T-cell (primary cell): ENCODE measurements at regions not wholly inside any gene's neighbourhood (a gene's known extent, or its start where the extent isn't known, plus 50 kb on each side); places are given as distances from the start of the nearest gene placed in this dataset.

Source experiments
- ATAC-seq, 4 experiments: fragments of 200-7000 bp in 3 of 4; fragments of 150-1000 bp in 1 of 4; cut with Tn5 transposase; replicated peaks in 1 of 4; 1 replicate in 3 of 4; 2 replicates in 1 of 4; pipeline ENCODE4 v1.10.0; 2021; ENCODE audit warnings: moderate library complexity in 3 of 4, mild to moderate bottlenecking in 2 of 4, moderate number of reproducible peaks in 1 of 4
- CTCF ChIA-PET, 2 donors: fragments of 300-600 bp; sonication (Branson Sonifier 250); formaldehyde crosslinking; loops; one replicate each; lab custom pipeline; 2022; ENCODE audit warnings: antibody characterized with exemption in 2 of 2; lab: Charles Lee
- POLR2A ChIA-PET, 2 donors: fragments of 300-600 bp; sonication (Branson Sonifier 250); formaldehyde crosslinking; loops; one replicate each; lab custom pipeline; 2022; ENCODE audit warnings: antibody characterized with exemption in 2 of 2; lab: Charles Lee
- DNase-seq, 35 experiments: peaks; one replicate each; pipeline versions ENCODE4 v3.0.0 to v3.0.0-alpha.2; 2013 to 2023
- H3K27ac ChIP-seq: one replicate; pipeline ENCODE4 v1.5.1; 2013; ENCODE audit warnings: low read length
- H3K27me3 ChIP-seq, 2 experiments: replicated peaks in 1 of 2; 1 replicate in 1 of 2; 2 replicates in 1 of 2; pipeline versions ENCODE4 v1.6.1 to v1.7.0; 2013; ENCODE audit warnings: low read length in 1 of 2, mixed read lengths in 1 of 2; ENCODE audit not compliant: control insufficient read depth in 2 of 2, insufficient read depth in 2 of 2; ENCODE audit errors: extremely low read depth in 1 of 2
- H3K36me3 ChIP-seq, 2 donors: 1 replicate in 1 of 2; 2 replicates in 1 of 2; pipeline versions ENCODE4 v1.6.1 to v1.7.0; 2013; ENCODE audit warnings: low read length in 1 of 2; ENCODE audit not compliant: control insufficient read depth in 2 of 2, insufficient read depth in 1 of 2; ENCODE audit errors: extremely low read depth in 1 of 2
- H3K4me1 ChIP-seq, 2 experiments: 1 replicate in 1 of 2; 2 replicates in 1 of 2; pipeline versions ENCODE4 v1.6.1 to v1.7.0; 2013; ENCODE audit warnings: low read length in 2 of 2, mixed read lengths in 1 of 2; ENCODE audit not compliant: insufficient read depth in 2 of 2, control insufficient read depth in 1 of 2; ENCODE audit errors: extremely low read depth in 1 of 2
- H3K4me3 ChIP-seq, 2 donors: 1 replicate in 1 of 2; 2 replicates in 1 of 2; pipeline versions ENCODE4 v1.5.1 to v1.7.0; 2013; ENCODE audit warnings: mild to moderate bottlenecking in 2 of 2, low read length in 1 of 2, moderate library complexity in 1 of 2; ENCODE audit not compliant: control insufficient read depth in 1 of 2; ENCODE audit errors: extremely low read depth in 1 of 2
- H3K9me3 ChIP-seq: 2 replicates; pipeline ENCODE4 v1.7.0; 2013
- H3K27ac Mint-ChIP-seq, 2 donors: one replicate each; pipeline ENCODE4 v1.8.0; 2020 to 2021; ENCODE audit warnings: mild to moderate bottlenecking in 2 of 2, mixed read lengths in 2 of 2
- H3K27me3 Mint-ChIP-seq, 2 donors: one replicate each; pipeline ENCODE4 v1.8.0; 2021 to 2022; ENCODE audit warnings: mixed read lengths in 2 of 2
- H3K36me3 Mint-ChIP-seq: one replicate; pipeline ENCODE4 v1.8.0; 2021; ENCODE audit warnings: mixed read lengths
- H3K4me1 Mint-ChIP-seq, 3 donors: one replicate each; pipeline ENCODE4 v1.8.0; 2020 to 2022; ENCODE audit warnings: mixed read lengths in 3 of 3, mild to moderate bottlenecking in 1 of 3
- H3K4me3 Mint-ChIP-seq, 3 donors: one replicate each; pipeline ENCODE4 v1.8.0; 2020 to 2022; ENCODE audit warnings: mild to moderate bottlenecking in 3 of 3, mixed read lengths in 3 of 3, moderate library complexity in 3 of 3
- H3K9me3 Mint-ChIP-seq, 3 donors: one replicate each; pipeline ENCODE4 v1.8.0; 2020 to 2022; ENCODE audit warnings: mixed read lengths in 3 of 3
- WGBS: methylation state at CpG from one replicate; pipeline ENCODE4 v1.1.5; 2013; ENCODE audit warnings: missing lambda C conversion rate; ENCODE audit not compliant: insufficient coverage; 5-methylcytosine and 5-hydroxymethylcytosine counted together

- no peak overlapping the region for H3K27ac ChIP-seq
- no peaks in the 10 kb centered on the region for H3K36me3 ChIP-seq
- ChIA-PET CTCF (no interaction called here), POLR2A (no interaction called here)
- H3K4me1 Mint-ChIP-seq: no peaks in the 10 kb centered on the region
- H3K36me3 Mint-ChIP-seq: no peaks in the 10 kb centered on the region
- H3K9me3 ChIP-seq: no peaks in the 10 kb centered on the region
- no peak for DNase-seq
- no peak overlapping the region for H3K27ac Mint-ChIP-seq
- H3K9me3 Mint-ChIP-seq: peaks cover 4 to 25% (median 17%) of the 10 kb centered on the region in 3 donors
- no peak overlapping the region for H3K4me3 Mint-ChIP-seq
- peaks cover 0 to 5% of the 10 kb centered on the region in 2 experiments for H3K27me3 ChIP-seq
- no peak overlapping the region for H3K4me3 ChIP-seq
- 100% methylated on average over 2 of the region's 3 CpGs for whole genome bisulfite sequencing
- H3K4me1 ChIP-seq: no peaks in the 10 kb centered on the region
- no peak for ATAC-seq
- H3K27me3 Mint-ChIP-seq: peaks cover 9 to 20% of the 10 kb centered on the region in 2 donors
Observed at GRCh38 chr19:31528261-31528660, 179.0 kb upstream of the TSHZ3 start.

- no peaks in the 10 kb centered on the region for H3K9me3 ChIP-seq
- Mint-ChIP-seq H3K4me1 (no peaks in the 10 kb centered on the region), H3K27ac (no peak overlapping the region), H3K4me3 (no peak overlapping the region), H3K27me3 (peaks cover 9 to 20% of the 10 kb centered on the region in 2 donors), H3K9me3 (peaks cover 4 to 25% (median 17%) of the 10 kb centered on the region in 3 donors), H3K36me3 (no peaks in the 10 kb centered on the region)
- no peaks in the 10 kb centered on the region for H3K36me3 ChIP-seq
- H3K4me1 ChIP-seq: no peaks in the 10 kb centered on the region
- DNase-seq: no peak
- H3K27me3 ChIP-seq: peaks cover 0 to 5% of the 10 kb centered on the region in 2 experiments
- no peak overlapping the region for H3K4me3 ChIP-seq
- no peak overlapping the region for H3K27ac ChIP-seq
- WGBS: 60% methylated on average over 1 of the region's 1 CpG
- no peak for ATAC-seq
- ChIA-PET CTCF (no interaction called here), POLR2A (no interaction called here)
Observed at GRCh38 chr19:31529121-31529520, 179.9 kb upstream of the TSHZ3 start.

DNA sequence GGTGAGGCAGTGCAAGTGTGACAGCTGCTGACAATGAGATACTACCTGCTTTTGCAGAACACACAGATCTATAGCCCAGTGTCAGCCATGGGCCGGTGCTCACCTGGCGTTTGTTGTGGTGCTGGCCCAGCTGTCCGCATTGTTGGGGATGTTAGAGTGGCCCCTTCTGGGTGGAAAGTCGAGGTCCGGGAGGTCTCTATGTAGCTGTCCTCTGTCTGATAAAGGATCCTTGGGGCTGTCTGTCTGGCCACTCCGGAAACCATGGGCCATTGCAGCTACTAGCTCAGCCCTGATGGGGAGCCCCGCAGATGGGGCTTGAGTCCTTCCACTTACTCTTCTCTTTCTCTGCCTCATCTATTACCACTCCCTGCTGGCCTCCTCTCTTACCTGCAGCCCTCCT lies 181.5 kb upstream of the TSHZ3 start:
- peaks cover 9 to 17% of the 10 kb centered on the region in 2 donors for H3K27me3 Mint-ChIP-seq
- no peak for DNase-seq
- no peak for ATAC-seq
- ChIA-PET POLR2A (no interaction called here), CTCF (interaction anchor here in 1 of 2 donors (0.7 kb wide), 1 partner anchor 742 kb away, joined by 9 read pairs; no protein-coding TSS in a partner anchor)
- Histone ChIP-seq H3K27ac (no peak overlapping the region), H3K4me3 (no peak overlapping the region), H3K9me3 (no peaks in the 10 kb centered on the region), H3K36me3 (no peaks in the 10 kb centered on the region), H3K27me3 (peaks cover 0 to 7% of the 10 kb centered on the region in 2 experiments), H3K4me1 (no peaks in the 10 kb centered on the region)
- H3K9me3 Mint-ChIP-seq: peaks cover 4 to 15% (median 10%) of the 10 kb centered on the region in 3 donors
- H3K4me1 Mint-ChIP-seq: no peaks in the 10 kb centered on the region
- no peaks in the 10 kb centered on the region for H3K36me3 Mint-ChIP-seq
- no peak overlapping the region for H3K4me3 Mint-ChIP-seq
- 96% methylated on average over 5 of the region's 7 CpGs for WGBS
- no peak overlapping the region for H3K27ac Mint-ChIP-seq

GRCh38 chr19:31531326-31531725 lies 182.1 kb upstream of the TSHZ3 start:
- Histone ChIP-seq H3K4me1 (no peaks in the 10 kb centered on the region), H3K27ac (no peak overlapping the region), H3K9me3 (no peaks in the 10 kb centered on the region), H3K27me3 (peaks cover 0 to 8% of the 10 kb centered on the region in 2 experiments), H3K36me3 (no peaks in the 10 kb centered on the region), H3K4me3 (no peak overlapping the region)
- H3K4me3 Mint-ChIP-seq: no peak overlapping the region
- peaks cover 9 to 17% of the 10 kb centered on the region in 2 donors for H3K27me3 Mint-ChIP-seq
- H3K4me1 Mint-ChIP-seq: no peaks in the 10 kb centered on the region
- POLR2A ChIA-PET: no interaction called here
- peaks cover 4 to 9% (median 6%) of the 10 kb centered on the region in 3 donors for H3K9me3 Mint-ChIP-seq
- no peaks in the 10 kb centered on the region for H3K36me3 Mint-ChIP-seq
- no peak for ATAC-seq
- no peak for DNase-seq
- CTCF ChIA-PET: no interaction called here
- 65% methylated on average over 2 of the region's 2 CpGs for WGBS
- H3K27ac Mint-ChIP-seq: no peak overlapping the region

- no peak overlapping the region for H3K4me3 ChIP-seq
Observed at GRCh38 chr19:31532034-31532433, 182.8 kb upstream of the TSHZ3 start.

GRCh38 chr19:31533114-31533513 lies 183.9 kb upstream of the TSHZ3 start:
- no peaks in the 10 kb centered on the region for H3K4me1 ChIP-seq
- no peak overlapping the region for H3K27ac ChIP-seq
- H3K27me3 ChIP-seq: peaks cover 0 to 8% of the 10 kb centered on the region in 2 experiments
- ChIA-PET POLR2A (no interaction called here), CTCF (no interaction called here)
- 78% methylated on average over 2 of the region's 3 CpGs for WGBS
- no peaks in the 10 kb centered on the region for H3K36me3 ChIP-seq
- Mint-ChIP-seq H3K27ac (no peak overlapping the region), H3K27me3 (peaks cover 9 to 17% of the 10 kb centered on the region in 2 donors), H3K4me3 (no peak overlapping the region), H3K9me3 (peaks cover 0 to 6% (median 2%) of the 10 kb centered on the region in 3 donors), H3K4me1 (no peaks in the 10 kb centered on the region), H3K36me3 (no peaks in the 10 kb centered on the region)
- H3K9me3 ChIP-seq: no peaks in the 10 kb centered on the region
- ATAC-seq: no peak
- no peak overlapping the region for H3K4me3 ChIP-seq
- DNase-seq: no peak

More at GRCh38 chr19:31532034-31532433, 182.8 kb upstream of the TSHZ3 start:
- Histone ChIP-seq H3K27ac (no peak overlapping the region), H3K9me3 (no peaks in the 10 kb centered on the region), H3K4me1 (no peaks in the 10 kb centered on the region), H3K27me3 (peaks cover 0 to 8% of the 10 kb centered on the region in 2 experiments), H3K36me3 (no peaks in the 10 kb centered on the region)
- Mint-ChIP-seq H3K9me3 (peaks cover 3% of the 10 kb centered on the region in 3 donors), H3K36me3 (no peaks in the 10 kb centered on the region), H3K4me1 (no peaks in the 10 kb centered on the region), H3K27me3 (peaks cover 9 to 17% of the 10 kb centered on the region in 2 donors), H3K27ac (no peak overlapping the region), H3K4me3 (no peak overlapping the region)
- ChIA-PET POLR2A (no interaction called here), CTCF (no interaction called here)
- ATAC-seq (no peak), DNase-seq (no peak)
- 74% methylated on average over 3 of the region's 8 CpGs for WGBS

- CTCF ChIA-PET: no interaction called here
- Histone ChIP-seq H3K4me1 (no peaks in the 10 kb centered on the region), H3K36me3 (no peaks in the 10 kb centered on the region), H3K4me3 (no peak overlapping the region), H3K9me3 (no peaks in the 10 kb centered on the region), H3K27me3 (peaks cover 0 to 8% of the 10 kb centered on the region in 2 experiments), H3K27ac (no peak overlapping the region)
- POLR2A ChIA-PET: no interaction called here
- Mint-ChIP-seq H3K27ac (no peak overlapping the region), H3K36me3 (no peaks in the 10 kb centered on the region), H3K9me3 (peaks cover 0 to 8% (median 2%) of the 10 kb centered on the region in 3 donors), H3K27me3 (peaks cover 9 to 17% of the 10 kb centered on the region in 2 donors), H3K4me1 (no peaks in the 10 kb centered on the region), H3K4me3 (no peak overlapping the region)
- ATAC-seq: no peak
- no peak for DNase-seq
Observed at GRCh38 chr19:31534231-31534630, 185.0 kb upstream of the TSHZ3 start.
